Ovary (tissue), 3 donors: ENCODE measurements at regions not wholly inside any gene's neighbourhood (a gene's known extent, or its start where the extent isn't known, plus 50 kb on each side); places are given as distances from the start of the nearest gene placed in this dataset.

Experiments used
- CTCF ChIP-seq, 3 donors: fragments of 450-650 bp in 2 of 3; fragments of 200-600 bp in 1 of 3; IDR thresholded peaks; one replicate each; pipeline versions ENCODE4 v1.5.1 to v1.8.0; 2016 to 2022; ENCODE audit warnings: antibody characterized with exemption in 3 of 3, mild to moderate bottlenecking in 1 of 3
- EP300 ChIP-seq: sonication (generic); formaldehyde crosslinking; IDR thresholded peaks from one replicate; pipeline ENCODE4 v1.6.1; 2017; ENCODE audit warnings: antibody characterized with exemption
- POLR2A ChIP-seq: fragments of 450-650 bp; IDR thresholded peaks from one replicate; pipeline ENCODE4 v1.6.1; 2017; ENCODE audit warnings: antibody characterized with exemption, mild to moderate bottlenecking, moderate library complexity
- donor health status: DM: no; HTN: no; CAD: no.

GRCh38 chr12:58819985-58820384 is 100.3 kb downstream of the LRIG3 start:
- TF ChIP-seq CTCF (IDR thresholded peaks at IDR 0.05) (no peak), POLR2A (no peak), EP300 (no peak)
